Stomach (tissue), 8 donors: ENCODE measurements at regions not wholly inside any gene's neighbourhood (a gene's known extent, or its start where the extent isn't known, plus 50 kb on each side); places are given as distances from the start of the nearest gene placed in this dataset.

ENCODE experiments used
- DNase-seq, 2 donors: peaks; one replicate each; pipeline versions ENCODE4 v3.0.0 to v3.0.0-alpha.2; 2013 to 2019
- H3K27ac ChIP-seq, 5 donors: fragments of 200-600 bp in 4 of 5; sonication (generic) in 4 of 5; one replicate each; pipeline ENCODE4 v1.5.1; 2013 to 2019; ENCODE audit warnings: mild to moderate bottlenecking in 1 of 5, moderate library complexity in 1 of 5
- H3K27me3 ChIP-seq, 3 donors: fragments of 200-600 bp; sonication (generic); one replicate each; pipeline ENCODE4 v1.5.1; 2017 to 2019; ENCODE audit warnings: mixed run types in 1 of 3
- H3K36me3 ChIP-seq, 4 donors: fragments of 200-600 bp; sonication (generic); 1 replicate in 3 of 4; 2 replicates in 1 of 4; pipeline ENCODE4 v1.5.1; 2016 to 2019
- H3K4me1 ChIP-seq, 4 donors: fragments of 200-600 bp; sonication (generic); one replicate each; pipeline ENCODE4 v1.5.1; 2016 to 2019
- H3K4me3 ChIP-seq, 4 donors: fragments of 200-600 bp; sonication (generic) in 3 of 4; one replicate each; pipeline ENCODE4 v1.5.1; 2016 to 2019; ENCODE audit warnings: mild to moderate bottlenecking in 1 of 4
- H3K9me3 ChIP-seq, 4 donors: fragments of 200-600 bp; sonication (generic); one replicate each; pipeline ENCODE4 v1.5.1; 2016 to 2019
- CTCF ChIP-seq, 7 experiments: fragments of 450-650 bp in 4 of 7; fragments of 200-600 bp in 3 of 7; sonication (generic) in 3 of 7; IDR thresholded peaks; one replicate each; pipeline ENCODE4 v1.5.1; 2016 to 2019; ENCODE audit warnings: antibody characterized with exemption in 7 of 7, control low read depth in 2 of 7, mild to moderate bottlenecking in 1 of 7
- EP300 ChIP-seq: sonication (generic); formaldehyde crosslinking; IDR thresholded peaks from one replicate; pipeline ENCODE4 v1.6.1; 2017; ENCODE audit warnings: antibody characterized with exemption
- POLR2A ChIP-seq, 4 donors: fragments of 450-650 bp; IDR thresholded peaks; one replicate each; pipeline ENCODE4 v1.6.1; 2016; ENCODE audit warnings: antibody characterized with exemption in 4 of 4, control low read depth in 2 of 4, mild to moderate bottlenecking in 1 of 4, moderate library complexity in 1 of 4
- POLR2AphosphoS5 ChIP-seq, 3 donors: sonication (generic); formaldehyde crosslinking; IDR thresholded peaks; one replicate each; pipeline ENCODE4 v1.6.1; 2016; ENCODE audit warnings: antibody characterized with exemption in 3 of 3
- WGBS, 5 donors: extraction: QIAGEN DNeasy Blood & Tissue Kit in 3 of 5; methylation state at CpG; one replicate each; pipeline versions ENCODE4 v1.1.5 to v1.1.7; 2013 to 2018; 5-methylcytosine and 5-hydroxymethylcytosine counted together
- intact Hi-C: fragments of 100-400 bp; cut with DNase I; formaldehyde crosslinking; loops from one replicate; pipeline ENCODE4 v1.15.1; 2023; ENCODE audit warnings: low total_unique reads
- donor health status: healthy with polysubstance abuse.
- donor health status: Bipolar disorder and iron deficiency.
- donor health status: healthy.

GRCh38 chr20:56689318-56689717 is 60.2 kb downstream of the TFAP2C start:
- Histone ChIP-seq H3K4me1 (peaks cover 0 to 10% (median 0%) of the 10 kb centered on the region in 4 donors), H3K4me3 (no peak overlapping the region), H3K9me3 (no peaks in the 10 kb centered on the region), H3K27ac (no peak overlapping the region), H3K36me3 (no peaks in the 10 kb centered on the region), H3K27me3 (peaks cover 0 to 46% (median 12%) of the 10 kb centered on the region in 3 donors)
- 16 to 39% (median 29%) methylated on average over 4 to 7 of the region's 7 CpGs for WGBS, 5 donors
- no peak for TF ChIP-seq EP300
- intact Hi-C loops, result no loop called here
- DNase-seq, result no peak

- Histone ChIP-seq H3K27me3 (peaks cover 0 to 46% (median 12%) of the 10 kb centered on the region in 3 donors), H3K36me3 (no peaks in the 10 kb centered on the region), H3K4me1 (peaks cover 0 to 10% (median 0%) of the 10 kb centered on the region in 4 donors), H3K27ac (no peak overlapping the region), H3K4me3 (no peak overlapping the region), H3K9me3 (no peaks in the 10 kb centered on the region)
- 41 to 62% (median 46%) methylated on average over 8 of the region's 8 CpGs for WGBS, 5 donors
- intact Hi-C loops, result no loop called here
- TF ChIP-seq EP300 (no peak), CTCF (IDR thresholded peaks at IDR 0.05) (no peak), POLR2AphosphoS5 (IDR thresholded peaks at IDR 0.05) (no peak)
- DNase-seq, result no peak
These were observed 60.9 kb downstream of the TFAP2C start for GRCh38 chr20:56689852-56690485.

GRCh38 chr20:56690531-56691175 is 61.5 kb downstream of the TFAP2C start:
- intact Hi-C loops, result no loop called here
- H3K36me3 ChIP-seq, result no peaks in the 10 kb centered on the region
- H3K9me3 ChIP-seq, result no peaks in the 10 kb centered on the region
- peaks cover 0 to 48% (median 12%) of the 10 kb centered on the region in 3 donors for H3K27me3 ChIP-seq
- DNase-seq, result peak in 1 of 2 donors; percentile 21
- H3K4me3 ChIP-seq, result no peak overlapping the region
- WGBS, 5 donors, result 23 to 33% (median 31%) methylated on average over 9 to 11 of the region's 11 CpGs
- H3K4me1 ChIP-seq, result peaks cover 0 to 10% (median 0%) of the 10 kb centered on the region in 4 donors
- no peak overlapping the region for H3K27ac ChIP-seq
- no peak for TF ChIP-seq POLR2A (IDR thresholded peaks at IDR 0.05)
- no peak for TF ChIP-seq POLR2AphosphoS5 (IDR thresholded peaks at IDR 0.05)
- TF ChIP-seq EP300, result no peak
- no peak for TF ChIP-seq CTCF (IDR thresholded peaks at IDR 0.05)

GRCh38 chr20:56691325-56691998 is 62.4 kb downstream of the TFAP2C start:
- Histone ChIP-seq H3K9me3 (no peaks in the 10 kb centered on the region), H3K27ac (no peak overlapping the region), H3K27me3 (peaks cover 0 to 42% (median 12%) of the 10 kb centered on the region in 3 donors), H3K36me3 (no peaks in the 10 kb centered on the region), H3K4me3 (no peak overlapping the region), H3K4me1 (peaks cover 0 to 10% (median 0%) of the 10 kb centered on the region in 4 donors)
- no peak for DNase-seq
- 43 to 66% (median 53%) methylated on average over 8 to 11 of the region's 11 CpGs for WGBS, 5 donors
- no peak for TF ChIP-seq CTCF (IDR thresholded peaks at IDR 0.05)
- TF ChIP-seq POLR2AphosphoS5 (IDR thresholded peaks at IDR 0.05), result no peak
- no peak for TF ChIP-seq POLR2A (IDR thresholded peaks at IDR 0.05)
- TF ChIP-seq EP300, result no peak
- intact Hi-C loops, result no loop called here
